ENCODE measurements at regions not wholly inside any gene's neighbourhood (a gene's known extent, or its start where the extent isn't known, plus 50 kb on each side); places are given as distances from the start of the nearest gene placed in this dataset.

- H3K27me3 ChIP-seq (replicated peaks in 1 of 4; ENCODE audit: control insufficient read depth in 3 of 4, extremely low read depth in 1 of 4, insufficient read depth in 3 of 4, low read length in 3 of 4) = no peaks in the 10 kb centered on the region
- WGBS, 2 experiments (ENCODE audit: extremely low coverage in 1 of 2, insufficient coverage in 1 of 2, insufficient read length in 1 of 2, insufficient replicate concordance in 2 of 2, low coverage in 1 of 2, low lambda C conversion rate in 2 of 2, missing lambda C conversion rate in 1 of 2) = 94% methylated on average over 1 of the region's 1 CpG; no CpG with 5 or more reads in 1 of the 2 experiments
- no peak overlapping the region for H3K4ac ChIP-seq (replicated peaks; ENCODE audit: insufficient read length, low read depth, low read length)
- no peak overlapping the region for H2BK12ac ChIP-seq (ENCODE audit: low read depth, low read length)
- H3K36me3 ChIP-seq (ENCODE audit: control insufficient read depth in 2 of 4, insufficient read depth in 4 of 4, low read length in 3 of 4) = no peaks in the 10 kb centered on the region
- H3K4me1 ChIP-seq (replicated peaks in 1 of 4; ENCODE audit: control insufficient read depth in 3 of 4, insufficient read depth in 4 of 4, low read length in 3 of 4) = no peaks in the 10 kb centered on the region
- H3K79me2 ChIP-seq (ENCODE audit: control insufficient read depth in 1 of 2, insufficient read depth in 2 of 2, low read length in 2 of 2) = no peaks in the 10 kb centered on the region
- no peak overlapping the region for H2BK15ac ChIP-seq (ENCODE audit: low read length)
- no peak overlapping the region for H3K23ac ChIP-seq (ENCODE audit: insufficient read length)
- no peak for DNase-seq (ENCODE audit: low read depth in 1 of 2, low spot score in 2 of 2)
- H2AK5ac ChIP-seq (ENCODE audit: low read depth, low read length) = no peak overlapping the region
- H4K20me1 ChIP-seq (replicated peaks in 1 of 2; ENCODE audit: control insufficient read depth in 1 of 2, insufficient read depth in 2 of 2, low read length in 2 of 2) = no peaks in the 10 kb centered on the region
- H4K91ac ChIP-seq (replicated peaks; ENCODE audit: insufficient read length, low read length) = no peak overlapping the region
- no peak overlapping the region for H3K4me3 ChIP-seq (ENCODE audit: extremely low read depth in 1 of 4, insufficient read depth in 2 of 4, low read depth in 3 of 4, low read length in 4 of 4)
- POLR2A ChIA-PET (ENCODE audit: partially characterized antibody) = no interaction called here
- CTCF ChIA-PET (ENCODE audit: partially characterized antibody) = no interaction called here
- no peak overlapping the region for H3K18ac ChIP-seq (ENCODE audit: extremely low read depth, low read length)
- H3K9me3 ChIP-seq (ENCODE audit: insufficient read depth in 2 of 2, low read depth in 1 of 2, low read length in 1 of 2) = no peaks in the 10 kb centered on the region
- H4K8ac ChIP-seq (ENCODE audit: extremely low read depth, insufficient read depth, low read length) = no peak overlapping the region
- H3K9ac ChIP-seq (replicated peaks in 1 of 4; ENCODE audit: extremely low read depth in 1 of 4, low read depth in 3 of 4, low read length in 3 of 4) = no peak overlapping the region
- H2BK120ac ChIP-seq (replicated peaks; ENCODE audit: low read depth, low read length) = no peak overlapping the region
- H3K4me2 ChIP-seq (ENCODE audit: insufficient read depth in 1 of 2, low read depth in 2 of 2, low read length in 2 of 2) = no peak overlapping the region
- H2BK20ac ChIP-seq (ENCODE audit: low read length) = no peak overlapping the region
- H3K27ac ChIP-seq (ENCODE audit: low read depth, low read length) = no peak overlapping the region
- H2BK5ac ChIP-seq (ENCODE audit: low read depth, low read length) = no peak overlapping the region
- no peaks in the 10 kb centered on the region for H3K79me1 ChIP-seq (ENCODE audit: low read depth, low read length)
- H3K14ac ChIP-seq (ENCODE audit: insufficient read length) = no peak overlapping the region
- no peak overlapping the region for H2AFZ ChIP-seq (ENCODE audit: low read length)
- H4K5ac ChIP-seq (ENCODE audit: insufficient read length, low read depth, low read length) = no peak overlapping the region
- no peak for FAIRE-seq
- H3K23me2 ChIP-seq (ENCODE audit: low read depth, low read length) = no peaks in the 10 kb centered on the region
- H3K56ac ChIP-seq (replicated peaks; ENCODE audit: insufficient read length, low read depth, low read length) = no peak overlapping the region
- no peak for TF ChIP-seq TBP (IDR thresholded peaks at IDR 0.05; ENCODE audit: low read depth, low read length)
- no peak for TF ChIP-seq PHF8 (conservative IDR thresholded peaks at IDR 0.05; ENCODE audit: low read depth, low read length)
- no peak for TF ChIP-seq GABPA (IDR thresholded peaks at IDR 0.05; ENCODE audit: borderline replicate concordance, insufficient read depth, low read length)
- TF ChIP-seq BACH1 (IDR thresholded peaks at IDR 0.05; ENCODE audit: low read length) = no peak
- no peak for TF ChIP-seq NRF1 (IDR thresholded peaks at IDR 0.05; ENCODE audit: low read depth, low read length)
- TF ChIP-seq CHD2 (IDR thresholded peaks at IDR 0.05; ENCODE audit: low read length) = no peak
These were observed 332.8 kb downstream of the SEC23A start for GRCh38 chr14:38770251-38770650.

Measured in H1 (cell line).